ENCODE measurements at regions not wholly inside any gene's neighbourhood (a gene's known extent, or its start where the extent isn't known, plus 50 kb on each side); places are given as distances from the start of the nearest gene placed in this dataset.

GRCh38 chrX:43586830-43587229, 69.3 kb upstream of the MAOA start:
- no peaks in the 10 kb centered on the region; the same call in 1 of the 2 replicates for H3K27me3 ChIP-seq (ENCODE audit: control insufficient read depth, insufficient read depth, low read length)
- no peak overlapping the region for H3K27ac ChIP-seq (ENCODE audit: low read depth, low read length)
- no peaks in the 10 kb centered on the region for H3K9me3 ChIP-seq (ENCODE audit: control insufficient read depth, insufficient read depth, low read depth, low read length)
- H3K36me3 ChIP-seq (ENCODE audit: control insufficient read depth, insufficient read depth, low read length) = no peaks in the 10 kb centered on the region
- no peaks in the 10 kb centered on the region for H3K4me1 ChIP-seq (ENCODE audit: control insufficient read depth, insufficient read depth, low read length)
- H3K9ac ChIP-seq (ENCODE audit: low read length) = no peak overlapping the region
- H3K4me3 ChIP-seq (ENCODE audit: low read depth, low read length) = no peak overlapping the region

DNA sequence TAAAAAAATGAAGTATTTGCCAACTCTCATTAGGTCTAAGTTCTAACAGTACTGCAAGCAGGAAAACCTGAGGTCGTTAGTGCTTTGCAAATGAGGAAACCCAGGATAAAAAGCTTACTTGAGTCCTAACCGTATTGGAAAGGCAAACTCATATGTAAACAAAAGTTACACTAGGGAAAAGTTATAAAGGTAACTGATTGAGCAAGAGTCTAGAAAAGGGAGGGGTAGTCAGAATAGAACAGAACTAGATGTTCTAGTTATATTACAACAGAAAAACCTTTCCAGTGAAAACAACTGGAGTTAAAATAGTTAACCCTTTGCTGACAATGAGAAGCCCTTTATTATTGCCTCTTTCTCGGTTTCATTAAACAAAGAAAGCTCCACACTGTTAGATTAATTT, 66.4 kb upstream of the MAOA start:
- Histone ChIP-seq H3K9ac (ENCODE audit: low read length) (no peak overlapping the region), H3K4me1 (ENCODE audit: control insufficient read depth, insufficient read depth, low read length) (no peaks in the 10 kb centered on the region), H3K9me3 (ENCODE audit: control insufficient read depth, insufficient read depth, low read depth, low read length) (no peaks in the 10 kb centered on the region), H3K4me3 (ENCODE audit: low read depth, low read length) (no peak overlapping the region), H3K36me3 (ENCODE audit: control insufficient read depth, insufficient read depth, low read length) (no peaks in the 10 kb centered on the region), H3K27me3 (ENCODE audit: control insufficient read depth, insufficient read depth, low read length) (no peaks in the 10 kb centered on the region; the same call in 1 of the 2 replicates), H3K27ac (ENCODE audit: low read depth, low read length) (no peak overlapping the region)

GRCh38 chrX:43590150-43590549, 65.9 kb upstream of the MAOA start:
- H3K27ac ChIP-seq (ENCODE audit: low read depth, low read length) = no peak overlapping the region
- no peaks in the 10 kb centered on the region for H3K4me1 ChIP-seq (ENCODE audit: control insufficient read depth, insufficient read depth, low read length)
- no peaks in the 10 kb centered on the region for H3K9me3 ChIP-seq (ENCODE audit: control insufficient read depth, insufficient read depth, low read depth, low read length)
- H3K36me3 ChIP-seq (ENCODE audit: control insufficient read depth, insufficient read depth, low read length) = no peaks in the 10 kb centered on the region
- no peak overlapping the region for H3K4me3 ChIP-seq (ENCODE audit: low read depth, low read length)
- no peaks in the 10 kb centered on the region; the same call in 1 of the 2 replicates for H3K27me3 ChIP-seq (ENCODE audit: control insufficient read depth, insufficient read depth, low read length)
- no peak overlapping the region for H3K9ac ChIP-seq (ENCODE audit: low read length)

GRCh38 chrX:43592597-43592996, 63.5 kb upstream of the MAOA start:
- H3K9me3 ChIP-seq (ENCODE audit: control insufficient read depth, insufficient read depth, low read depth, low read length) = no peaks in the 10 kb centered on the region
- H3K4me3 ChIP-seq (ENCODE audit: low read depth, low read length) = no peak overlapping the region
- no peaks in the 10 kb centered on the region for H3K4me1 ChIP-seq (ENCODE audit: control insufficient read depth, insufficient read depth, low read length)
- H3K9ac ChIP-seq (ENCODE audit: low read length) = no peak overlapping the region
- no peaks in the 10 kb centered on the region; the same call in 1 of the 2 replicates for H3K27me3 ChIP-seq (ENCODE audit: control insufficient read depth, insufficient read depth, low read length)
- no peak overlapping the region for H3K27ac ChIP-seq (ENCODE audit: low read depth, low read length)
- H3K36me3 ChIP-seq (ENCODE audit: control insufficient read depth, insufficient read depth, low read length) = no peaks in the 10 kb centered on the region

GRCh38 chrX:43595931-43596330, 60.2 kb upstream of the MAOA start:
- no peak overlapping the region for H3K4me3 ChIP-seq (ENCODE audit: low read depth, low read length)
- no peaks in the 10 kb centered on the region for H3K9me3 ChIP-seq (ENCODE audit: control insufficient read depth, insufficient read depth, low read depth, low read length)
- no peaks in the 10 kb centered on the region for H3K36me3 ChIP-seq (ENCODE audit: control insufficient read depth, insufficient read depth, low read length)
- no peaks in the 10 kb centered on the region for H3K4me1 ChIP-seq (ENCODE audit: control insufficient read depth, insufficient read depth, low read length)
- no peak overlapping the region for H3K27ac ChIP-seq (ENCODE audit: low read depth, low read length)
- H3K27me3 ChIP-seq (ENCODE audit: control insufficient read depth, insufficient read depth, low read length) = no peaks in the 10 kb centered on the region; the same call in 1 of the 2 replicates
- no peak overlapping the region for H3K9ac ChIP-seq (ENCODE audit: low read length)

DNA sequence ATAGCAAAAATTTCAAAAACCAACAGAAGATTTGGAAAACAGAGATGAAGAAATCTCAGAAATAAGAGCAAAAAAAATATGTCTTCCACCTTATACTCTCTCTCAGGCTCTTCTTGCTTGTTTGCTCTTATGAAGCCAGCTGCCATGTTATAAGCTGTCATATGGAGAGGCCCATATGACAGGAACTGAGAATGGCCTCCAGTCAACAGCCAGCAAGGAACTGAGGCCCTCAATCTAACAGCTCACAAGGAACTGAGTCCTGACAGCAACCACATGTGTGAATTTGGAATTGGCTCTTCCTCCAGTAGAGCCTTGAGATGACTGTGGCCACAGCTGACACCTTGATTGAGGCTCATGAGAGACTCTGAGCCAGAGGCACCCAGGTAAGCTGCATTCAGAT, 51.3 kb upstream of the MAOA start:
- Histone ChIP-seq H3K27ac (ENCODE audit: low read depth, low read length) (no peak overlapping the region), H3K4me3 (ENCODE audit: low read depth, low read length) (no peak overlapping the region), H3K9ac (ENCODE audit: low read length) (no peak overlapping the region), H3K9me3 (ENCODE audit: control insufficient read depth, insufficient read depth, low read depth, low read length) (peaks cover 17% of the 10 kb centered on the region), H3K4me1 (ENCODE audit: control insufficient read depth, insufficient read depth, low read length) (no peaks in the 10 kb centered on the region; the same call in 1 of the 2 replicates), H3K36me3 (ENCODE audit: control insufficient read depth, insufficient read depth, low read length) (no peaks in the 10 kb centered on the region), H3K27me3 (ENCODE audit: control insufficient read depth, insufficient read depth, low read length) (no peaks in the 10 kb centered on the region)

GRCh38 chrX:43605351-43605750, 50.7 kb upstream of the MAOA start:
- H3K9ac ChIP-seq (ENCODE audit: low read length) = no peak overlapping the region
- H3K27ac ChIP-seq (ENCODE audit: low read depth, low read length) = no peak overlapping the region
- H3K36me3 ChIP-seq (ENCODE audit: control insufficient read depth, insufficient read depth, low read length) = no peaks in the 10 kb centered on the region
- peaks cover 17% of the 10 kb centered on the region for H3K9me3 ChIP-seq (ENCODE audit: control insufficient read depth, insufficient read depth, low read depth, low read length)
- no peaks in the 10 kb centered on the region; the same call in 1 of the 2 replicates for H3K4me1 ChIP-seq (ENCODE audit: control insufficient read depth, insufficient read depth, low read length)
- H3K4me3 ChIP-seq (ENCODE audit: low read depth, low read length) = no peak overlapping the region
- no peaks in the 10 kb centered on the region for H3K27me3 ChIP-seq (ENCODE audit: control insufficient read depth, insufficient read depth, low read length)
